Neural cell (in vitro differentiated cells): ENCODE measurements at regions not wholly inside any gene's neighbourhood (a gene's known extent, or its start where the extent isn't known, plus 50 kb on each side); places are given as distances from the start of the nearest gene placed in this dataset.
"Not testable (repeated sequence)": the region's sequence is repeated elsewhere in the genome, so short reads cannot be mapped to it uniquely, and the experiment has no call there.

Experiments
- H2AFZ ChIP-seq: fragments of 200-600, 300-800 bp; sonication (generic), shearing (Covaris generic); 2 replicates; pipeline ENCODE4 v1.6.0; 2014; ENCODE audit warnings: low read depth, mild to moderate bottlenecking, antibody characterized with exemption, low read length, moderate library complexity
- H3F3A ChIP-seq: fragments of 200-600 bp; shearing (Covaris generic); 2 replicates; pipeline ENCODE4 v1.6.1; 2016; ENCODE audit warnings: mild to moderate bottlenecking, moderate library complexity, mixed read lengths, antibody characterized with exemption, low read length; ENCODE audit not compliant: insufficient read depth, poor library complexity, severe bottlenecking
- H3K27ac ChIP-seq: fragments of 200-600, 300-800 bp; sonication (generic), shearing (Covaris generic); 2 replicates; pipeline ENCODE4 v1.5.1; 2014; ENCODE audit warnings: mild to moderate bottlenecking, low read length, moderate library complexity
- H3K27me3 ChIP-seq: fragments of 300-800, 200-600 bp; sonication (generic), shearing (Covaris generic); 2 replicates; pipeline ENCODE4 v1.6.0; 2014; ENCODE audit warnings: mild to moderate bottlenecking, low read depth, low read length, moderate library complexity; ENCODE audit not compliant: insufficient read depth
- H3K36me3 ChIP-seq: fragments of 300-800, 200-600 bp; sonication (generic), shearing (Covaris generic); 2 replicates; pipeline ENCODE4 v1.5.1; 2014; ENCODE audit warnings: mild to moderate bottlenecking, antibody characterized with exemption, low read length, moderate library complexity; ENCODE audit not compliant: insufficient read depth
- H3K4me2 ChIP-seq: fragments of 300-800, 200-600 bp; sonication (generic), shearing (Covaris generic); 2 replicates; pipeline ENCODE4 v1.6.0; 2014; ENCODE audit warnings: mild to moderate bottlenecking, low read length
- H3K4me3 ChIP-seq: fragments of 300-800, 200-600 bp; sonication (generic), shearing (Covaris generic); 2 replicates; pipeline ENCODE4 v1.5.1; 2014; ENCODE audit warnings: mild to moderate bottlenecking, low read length, moderate library complexity
- H3K79me2 ChIP-seq: fragments of 200-600 bp; shearing (Covaris generic); replicated peaks from 2 replicates; pipeline ENCODE4 v1.6.0; 2014; ENCODE audit warnings: mild to moderate bottlenecking, low read length, moderate library complexity; ENCODE audit not compliant: insufficient read depth
- H3K9ac ChIP-seq: fragments of 300-800, 200-600 bp; sonication (generic), shearing (Covaris generic); 2 replicates; pipeline ENCODE4 v1.6.1; 2016; ENCODE audit warnings: mild to moderate bottlenecking, low read length, mixed read lengths
- H3K9me2 ChIP-seq: fragments of 200-600 bp; shearing (Covaris generic); 2 replicates; pipeline ENCODE4 v1.6.1; 2016; ENCODE audit warnings: mild to moderate bottlenecking, low read length, mixed read lengths; ENCODE audit not compliant: insufficient read depth
- H3K9me3 ChIP-seq: fragments of 200-600, 300-800 bp; sonication (generic), shearing (Covaris generic); 2 replicates; pipeline ENCODE4 v1.6.1; 2016; ENCODE audit warnings: mild to moderate bottlenecking, mixed run types, low read length, moderate library complexity, mixed read lengths
- H4K20me1 ChIP-seq: fragments of 200-600 bp; shearing (Covaris generic); 2 replicates; pipeline ENCODE4 v1.6.1; 2016; ENCODE audit warnings: mild to moderate bottlenecking, mixed run types; ENCODE audit not compliant: insufficient read depth
- CTCF ChIP-seq: fragments of 450-650 bp; IDR thresholded peaks from 2 replicates; pipeline ENCODE4 v1.5.1; 2014; ENCODE audit warnings: antibody characterized with exemption, mild to moderate bottlenecking, moderate library complexity; ENCODE audit not compliant: poor library complexity, severe bottlenecking
- EP300 ChIP-seq: fragments of 450-650 bp; conservative IDR thresholded peaks from 2 replicates; pipeline ENCODE4 v1.6.1; 2014; ENCODE audit warnings: antibody characterized with exemption, mild to moderate bottlenecking, moderate library complexity; ENCODE audit not compliant: poor library complexity, severe bottlenecking
- EZH2 ChIP-seq: fragments of 200-600, 300-800 bp; shearing (Covaris generic), sonication (generic); IDR thresholded peaks from 2 replicates; pipeline ENCODE4 v1.6.1; 2014; ENCODE audit warnings: antibody characterized with exemption, low read length, borderline replicate concordance, mild to moderate bottlenecking; ENCODE audit not compliant: insufficient read depth, poor library complexity, severe bottlenecking
- MXI1 ChIP-seq: fragments of 450-650 bp; conservative IDR thresholded peaks from 2 replicates; pipeline ENCODE4 v1.6.1; 2014; ENCODE audit warnings: antibody characterized with exemption, mild to moderate bottlenecking; ENCODE audit not compliant: poor library complexity, severe bottlenecking
- POLR2AphosphoS5 ChIP-seq: IDR thresholded peaks from 2 replicates; pipeline ENCODE4 v1.6.1; 2012
- RAD21 ChIP-seq: fragments of 450-650 bp; conservative IDR thresholded peaks from 2 replicates; pipeline ENCODE4 v1.6.1; 2014; ENCODE audit warnings: antibody characterized with exemption, mild to moderate bottlenecking, moderate library complexity
- REST ChIP-seq: IDR thresholded peaks from 2 replicates; pipeline ENCODE4 v1.6.1; 2012; ENCODE audit warnings: borderline replicate concordance
- SMC3 ChIP-seq: fragments of 450-650 bp; conservative IDR thresholded peaks from 2 replicates; pipeline ENCODE4 v1.6.1; 2014; ENCODE audit warnings: antibody characterized with exemption, mild to moderate bottlenecking, moderate library complexity; ENCODE audit not compliant: poor library complexity
- TAF1 ChIP-seq: IDR thresholded peaks from 2 replicates; pipeline ENCODE4 v1.6.1; 2012; ENCODE audit warnings: low read depth

GRCh38 chr18:30852541-30852940, 190.0 kb downstream of the DSC3 start:
- no peaks in the 10 kb centered on the region for H3K9me2 ChIP-seq
- H3K79me2 ChIP-seq: no peaks in the 10 kb centered on the region
- no peak overlapping the region for H3K4me2 ChIP-seq
- no peak overlapping the region for H2AFZ ChIP-seq
- no peaks in the 10 kb centered on the region for H3K27me3 ChIP-seq
- H3K9me3 ChIP-seq: no peaks in the 10 kb centered on the region
- TF ChIP-seq RAD21 (no peak), EP300 (no peak), MXI1 (no peak), POLR2AphosphoS5 (no peak), REST (no peak), SMC3 (no peak), CTCF (no peak), EZH2 (no peak), TAF1 (no peak)
- no peaks in the 10 kb centered on the region for H4K20me1 ChIP-seq
- no peak overlapping the region for H3K4me3 ChIP-seq
- H3K27ac ChIP-seq: no peak overlapping the region
- H3K36me3 ChIP-seq: no peaks in the 10 kb centered on the region
- no peaks in the 10 kb centered on the region for H3F3A ChIP-seq
- H3K9ac ChIP-seq: no peak overlapping the region

DNA sequence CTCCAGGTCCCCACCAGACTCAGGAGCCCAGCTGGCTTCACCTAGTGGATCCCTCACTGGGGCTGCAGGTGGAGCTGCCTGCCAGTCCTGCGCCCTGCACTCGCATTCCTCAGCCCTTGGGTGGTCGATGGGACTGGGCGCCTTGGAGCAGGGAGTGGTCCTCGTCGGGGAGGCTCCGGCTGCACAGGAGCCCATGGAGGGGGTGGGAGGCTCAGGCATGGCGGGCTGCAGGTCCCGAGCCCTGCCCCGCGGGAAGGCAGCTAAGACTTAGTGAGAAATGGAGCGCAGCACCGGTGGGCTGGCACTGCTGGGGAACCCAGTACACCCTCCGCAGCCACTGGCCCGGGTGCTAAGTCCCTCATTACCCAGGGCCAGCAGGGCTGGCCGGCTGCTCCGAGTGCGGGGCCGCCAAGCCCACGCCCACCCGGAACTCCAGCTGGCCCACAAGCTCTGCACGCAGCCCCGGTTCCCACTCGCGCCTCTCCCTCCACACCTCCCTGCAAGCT, 203.4 kb downstream of the DSC3 start:
- not testable (repeated sequence) for H3K36me3 ChIP-seq, H3K27ac ChIP-seq, H3K9me2 ChIP-seq, H3F3A ChIP-seq, H3K9ac ChIP-seq, H3K79me2 ChIP-seq, H2AFZ ChIP-seq, H3K27me3 ChIP-seq, H3K4me2 ChIP-seq, H3K4me3 ChIP-seq, H4K20me1 ChIP-seq, H3K9me3 ChIP-seq

DNA sequence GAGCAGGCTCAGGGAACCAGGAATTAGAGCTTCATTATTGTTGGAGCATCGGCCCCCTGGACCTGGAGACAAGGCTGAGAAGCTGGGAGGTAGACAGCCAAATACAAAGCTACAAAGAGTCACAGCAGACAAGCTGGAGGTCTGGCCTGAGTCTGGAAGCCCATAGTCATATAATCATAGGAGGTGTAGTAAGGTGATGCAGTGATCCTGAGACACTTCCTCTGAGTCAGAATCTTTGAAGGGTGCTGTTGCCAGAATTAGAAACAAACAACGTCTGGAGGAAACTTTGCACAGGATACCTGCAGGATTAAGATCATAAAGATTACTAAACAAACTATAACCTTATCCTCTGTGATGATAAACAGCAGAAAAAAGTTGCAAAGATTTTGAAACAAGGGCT, 213.8 kb downstream of the DSC3 start:
- H3K27me3 ChIP-seq: no peaks in the 10 kb centered on the region
- H3K9me2 ChIP-seq: no peaks in the 10 kb centered on the region
- no peak for TF ChIP-seq REST
- TF ChIP-seq EZH2: no peak
- TF ChIP-seq EP300: no peak
- TF ChIP-seq MXI1: no peak
- no peak for TF ChIP-seq CTCF
- no peak for TF ChIP-seq POLR2AphosphoS5
- no peak for TF ChIP-seq SMC3
- no peaks in the 10 kb centered on the region for H3K9me3 ChIP-seq
- no peak overlapping the region for H2AFZ ChIP-seq
- H3F3A ChIP-seq: no peaks in the 10 kb centered on the region
- H3K27ac ChIP-seq: no peak overlapping the region
- no peaks in the 10 kb centered on the region for H3K36me3 ChIP-seq
- H3K9ac ChIP-seq: no peak overlapping the region
- no peak overlapping the region for H3K4me2 ChIP-seq
- no peaks in the 10 kb centered on the region for H4K20me1 ChIP-seq
- no peaks in the 10 kb centered on the region for H3K79me2 ChIP-seq
- H3K4me3 ChIP-seq: no peak overlapping the region
